ENCODE measurements at regions not wholly inside any gene's neighbourhood (a gene's known extent, or its start where the extent isn't known, plus 50 kb on each side); places are given as distances from the start of the nearest gene placed in this dataset.

GRCh38 chr4:153084224-153084979 is 119.8 kb upstream of the TRIM2 start:
- H3K27ac Mint-ChIP-seq = no peak overlapping the region
- H3K27me3 Mint-ChIP-seq = peaks cover 14% of the 10 kb centered on the region
- intact Hi-C loops (cut with micrococcal nuclease) = loop anchor here (2.0 kb wide), 1 partner anchor 44 kb away; no protein-coding TSS in a partner anchor
- H3K4me3 Mint-ChIP-seq = no peak overlapping the region
- no peaks in the 10 kb centered on the region for H3K36me3 Mint-ChIP-seq (ENCODE audit: low read depth)
- H3K4me1 Mint-ChIP-seq (ENCODE audit: low read depth) = peaks cover 31% of the 10 kb centered on the region
- H3K9me3 Mint-ChIP-seq = no peaks in the 10 kb centered on the region

GRCh38 chr4:153084980-153085630 is 119.1 kb upstream of the TRIM2 start:
- intact Hi-C loops (cut with micrococcal nuclease) = loop anchor here (1.0 to 2.0 kb wide), 2 partner anchors 44 to 239 kb away; no protein-coding TSS in a partner anchor
- Mint-ChIP-seq H3K4me1 (ENCODE audit: low read depth) (peaks cover 24% of the 10 kb centered on the region), H3K27ac (no peak overlapping the region), H3K36me3 (ENCODE audit: low read depth) (no peaks in the 10 kb centered on the region), H3K27me3 (peaks cover 14% of the 10 kb centered on the region), H3K9me3 (no peaks in the 10 kb centered on the region), H3K4me3 (no peak overlapping the region)

- no peak overlapping the region for H3K4me3 Mint-ChIP-seq
- H3K4me1 Mint-ChIP-seq (ENCODE audit: low read depth) = peaks cover 15% of the 10 kb centered on the region
Measured at GRCh38 chr4:153087671-153088194, 116.5 kb upstream of the TRIM2 start.

GRCh38 chr4:153089742-153090141 is 114.5 kb upstream of the TRIM2 start:
- H3K4me1 Mint-ChIP-seq (ENCODE audit: low read depth) = peaks cover 7% of the 10 kb centered on the region
- no peaks in the 10 kb centered on the region for H3K27me3 Mint-ChIP-seq
- no peak overlapping the region for H3K27ac Mint-ChIP-seq
- no peak overlapping the region for H3K4me3 Mint-ChIP-seq
- no peaks in the 10 kb centered on the region for H3K9me3 Mint-ChIP-seq
- H3K36me3 Mint-ChIP-seq (ENCODE audit: low read depth) = no peaks in the 10 kb centered on the region
- intact Hi-C loops (cut with micrococcal nuclease) = no loop called here

More at GRCh38 chr4:153087671-153088194, 116.5 kb upstream of the TRIM2 start:
- H3K36me3 Mint-ChIP-seq (ENCODE audit: low read depth) = no peaks in the 10 kb centered on the region
- intact Hi-C loops (cut with micrococcal nuclease) = no loop called here
- H3K9me3 Mint-ChIP-seq = no peaks in the 10 kb centered on the region
- peaks cover 8% of the 10 kb centered on the region for H3K27me3 Mint-ChIP-seq
- H3K27ac Mint-ChIP-seq = no peak overlapping the region

- H3K4me1 Mint-ChIP-seq (ENCODE audit: low read depth) = peaks cover 4% of the 10 kb centered on the region
- H3K9me3 Mint-ChIP-seq = no peaks in the 10 kb centered on the region
- no peak overlapping the region for H3K27ac Mint-ChIP-seq
- H3K27me3 Mint-ChIP-seq = no peaks in the 10 kb centered on the region
- intact Hi-C loops (cut with micrococcal nuclease) = no loop called here
- no peaks in the 10 kb centered on the region for H3K36me3 Mint-ChIP-seq (ENCODE audit: low read depth)
- no peak overlapping the region for H3K4me3 Mint-ChIP-seq
Measured at GRCh38 chr4:153090181-153090580, 114.1 kb upstream of the TRIM2 start.

- intact Hi-C loops (cut with micrococcal nuclease) = no loop called here
- Mint-ChIP-seq H3K27me3 (no peaks in the 10 kb centered on the region), H3K9me3 (no peaks in the 10 kb centered on the region), H3K4me3 (no peak overlapping the region), H3K36me3 (ENCODE audit: low read depth) (no peaks in the 10 kb centered on the region), H3K4me1 (ENCODE audit: low read depth) (no peaks in the 10 kb centered on the region), H3K27ac (no peak overlapping the region)
Measured at GRCh38 chr4:153090670-153091385, 113.4 kb upstream of the TRIM2 start.

- Mint-ChIP-seq H3K27ac (no peak overlapping the region), H3K4me3 (no peak overlapping the region), H3K9me3 (no peaks in the 10 kb centered on the region), H3K27me3 (no peaks in the 10 kb centered on the region), H3K36me3 (ENCODE audit: low read depth) (no peaks in the 10 kb centered on the region), H3K4me1 (ENCODE audit: low read depth) (no peaks in the 10 kb centered on the region)
- intact Hi-C loops (cut with micrococcal nuclease) = no loop called here
Measured at GRCh38 chr4:153093396-153093795, 110.8 kb upstream of the TRIM2 start.

- Mint-ChIP-seq H3K36me3 (ENCODE audit: low read depth) (no peaks in the 10 kb centered on the region), H3K27me3 (no peaks in the 10 kb centered on the region), H3K4me1 (ENCODE audit: low read depth) (no peaks in the 10 kb centered on the region), H3K9me3 (no peaks in the 10 kb centered on the region), H3K4me3 (no peak overlapping the region), H3K27ac (no peak overlapping the region)
- intact Hi-C loops (cut with micrococcal nuclease) = no loop called here
Measured at GRCh38 chr4:153093802-153094201, 110.4 kb upstream of the TRIM2 start.

GRCh38 chr4:153094435-153094834 is 109.8 kb upstream of the TRIM2 start:
- H3K36me3 Mint-ChIP-seq (ENCODE audit: low read depth) = no peaks in the 10 kb centered on the region
- intact Hi-C loops (cut with micrococcal nuclease) = no loop called here
- H3K27me3 Mint-ChIP-seq = no peaks in the 10 kb centered on the region
- H3K4me3 Mint-ChIP-seq = no peak overlapping the region
- no peaks in the 10 kb centered on the region for H3K4me1 Mint-ChIP-seq (ENCODE audit: low read depth)
- H3K9me3 Mint-ChIP-seq = no peaks in the 10 kb centered on the region
- peak overlapping the region; percentile 8 for H3K27ac Mint-ChIP-seq

GRCh38 chr4:153095448-153096204 is 108.6 kb upstream of the TRIM2 start:
- H3K36me3 Mint-ChIP-seq (ENCODE audit: low read depth) = no peaks in the 10 kb centered on the region
- no peak overlapping the region for H3K27ac Mint-ChIP-seq
- no peaks in the 10 kb centered on the region for H3K9me3 Mint-ChIP-seq
- intact Hi-C loops (cut with micrococcal nuclease) = no loop called here
- H3K4me3 Mint-ChIP-seq = no peak overlapping the region
- no peaks in the 10 kb centered on the region for H3K27me3 Mint-ChIP-seq
- H3K4me1 Mint-ChIP-seq (ENCODE audit: low read depth) = no peaks in the 10 kb centered on the region

GRCh38 chr4:153096344-153096743 is 107.9 kb upstream of the TRIM2 start:
- Mint-ChIP-seq H3K27me3 (no peaks in the 10 kb centered on the region), H3K4me1 (ENCODE audit: low read depth) (no peaks in the 10 kb centered on the region)
- intact Hi-C loops (cut with micrococcal nuclease) = no loop called here

GRCh38 chr4:153098427-153098826 is 105.8 kb upstream of the TRIM2 start:
- Mint-ChIP-seq H3K36me3 (ENCODE audit: low read depth) (no peaks in the 10 kb centered on the region), H3K4me3 (no peak overlapping the region), H3K27ac (no peak overlapping the region), H3K9me3 (no peaks in the 10 kb centered on the region), H3K27me3 (peaks cover 8% of the 10 kb centered on the region), H3K4me1 (ENCODE audit: low read depth) (no peaks in the 10 kb centered on the region)
- intact Hi-C loops (cut with micrococcal nuclease) = no loop called here

More at GRCh38 chr4:153096344-153096743, 107.9 kb upstream of the TRIM2 start:
- Mint-ChIP-seq H3K4me3 (no peak overlapping the region), H3K36me3 (ENCODE audit: low read depth) (no peaks in the 10 kb centered on the region), H3K9me3 (no peaks in the 10 kb centered on the region), H3K27ac (no peak overlapping the region)

GRCh38 chr4:153099391-153100140 is 104.7 kb upstream of the TRIM2 start:
- Mint-ChIP-seq H3K27me3 (peaks cover 9% of the 10 kb centered on the region), H3K4me1 (ENCODE audit: low read depth) (no peaks in the 10 kb centered on the region), H3K36me3 (ENCODE audit: low read depth) (no peaks in the 10 kb centered on the region), H3K9me3 (no peaks in the 10 kb centered on the region), H3K27ac (no peak overlapping the region), H3K4me3 (no peak overlapping the region)
- intact Hi-C loops (cut with micrococcal nuclease) = no loop called here
